HUES48 (cell line): ENCODE measurements at regions not wholly inside any gene's neighbourhood (a gene's known extent, or its start where the extent isn't known, plus 50 kb on each side); places are given as distances from the start of the nearest gene placed in this dataset.

ENCODE experiments used
- H3K27ac ChIP-seq: one replicate; pipeline ENCODE4 v1.7.0; 2013; ENCODE audit warnings: low read depth, low read length, inconsistent platforms
- H3K27me3 ChIP-seq: 2 replicates; pipeline ENCODE4 v1.6.1; 2013; ENCODE audit warnings: mild to moderate bottlenecking, low read length; ENCODE audit not compliant: control insufficient read depth, insufficient read depth
- H3K36me3 ChIP-seq: 2 replicates; pipeline ENCODE4 v1.6.1; 2013; ENCODE audit warnings: low read length; ENCODE audit not compliant: control insufficient read depth, insufficient read depth
- H3K4me1 ChIP-seq: 2 replicates; pipeline ENCODE4 v1.6.1; 2013; ENCODE audit warnings: mild to moderate bottlenecking, low read length; ENCODE audit not compliant: control insufficient read depth, insufficient read depth
- H3K4me3 ChIP-seq: 2 replicates; pipeline ENCODE4 v1.5.1; 2013; ENCODE audit warnings: mild to moderate bottlenecking, low read depth, low read length
- H3K9ac ChIP-seq: 2 replicates; pipeline ENCODE4 v1.6.1; 2013; ENCODE audit warnings: mild to moderate bottlenecking, low read depth, low read length, moderate library complexity
- H3K9me3 ChIP-seq: 2 replicates; pipeline ENCODE4 v1.6.1; 2013; ENCODE audit warnings: low read length; ENCODE audit not compliant: control insufficient read depth, insufficient read depth

GRCh38 chr4:14359991-14360390 is 642.3 kb upstream of the CPEB2 start:
- Histone ChIP-seq H3K27me3 (no peaks in the 10 kb centered on the region), H3K4me1 (0 out of 2 replicates have a peak, but pooled peaks cover 5% of the 10 kb centered on the region), H3K4me3 (no peak overlapping the region), H3K27ac (no peak overlapping the region), H3K9me3 (no peaks in the 10 kb centered on the region), H3K36me3 (no peaks in the 10 kb centered on the region), H3K9ac (no peak overlapping the region)

DNA sequence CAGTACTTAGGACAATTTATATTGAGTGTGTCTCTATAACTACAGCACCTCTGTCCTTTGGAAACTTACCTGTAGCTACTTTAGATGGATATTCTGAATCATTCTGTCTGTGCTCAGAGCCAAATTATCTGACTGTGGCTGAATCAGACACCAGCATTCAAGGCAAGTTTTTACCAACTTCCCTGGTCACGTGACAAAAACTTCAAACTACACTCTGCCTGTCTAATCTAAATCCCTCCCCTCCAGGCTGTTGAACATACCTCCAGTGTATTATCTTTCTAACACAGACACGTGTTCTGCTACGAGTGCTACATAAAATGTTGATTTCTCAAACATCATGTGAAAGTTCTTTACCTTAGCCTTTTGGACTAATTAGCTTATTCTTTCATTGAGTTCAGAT is 641.2 kb upstream of the CPEB2 start:
- Histone ChIP-seq H3K27me3 (no peaks in the 10 kb centered on the region), H3K4me1 (0 out of 2 replicates have a peak, but pooled peaks cover 8% of the 10 kb centered on the region), H3K4me3 (no peak overlapping the region), H3K27ac (no peak overlapping the region), H3K9ac (no peak overlapping the region), H3K9me3 (no peaks in the 10 kb centered on the region), H3K36me3 (no peaks in the 10 kb centered on the region)

DNA sequence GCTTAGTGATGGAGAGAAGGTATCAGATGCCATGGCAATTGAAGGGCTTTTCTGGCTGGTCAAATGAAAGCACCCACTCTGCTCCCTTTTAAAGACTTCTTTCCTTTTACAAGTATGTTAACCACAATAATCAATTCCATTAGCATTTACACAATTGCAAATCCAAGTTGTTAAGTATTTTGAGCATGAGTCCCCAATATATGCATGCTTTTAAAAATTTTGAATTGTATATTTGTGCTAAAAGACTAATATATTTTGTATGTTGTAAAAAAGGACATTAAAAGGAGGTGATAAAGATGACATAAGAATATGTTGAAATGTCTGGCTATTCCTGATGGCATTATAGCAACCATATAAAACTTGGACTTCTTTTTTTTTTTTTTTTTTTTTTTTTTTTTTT is 639.9 kb upstream of the CPEB2 start:
- Histone ChIP-seq H3K27me3 (no peaks in the 10 kb centered on the region), H3K9me3 (no peaks in the 10 kb centered on the region), H3K9ac (no peak overlapping the region), H3K27ac (no peak overlapping the region), H3K36me3 (no peaks in the 10 kb centered on the region), H3K4me1 (0 out of 2 replicates have a peak, but pooled peaks cover 8% of the 10 kb centered on the region), H3K4me3 (no peak overlapping the region)

DNA sequence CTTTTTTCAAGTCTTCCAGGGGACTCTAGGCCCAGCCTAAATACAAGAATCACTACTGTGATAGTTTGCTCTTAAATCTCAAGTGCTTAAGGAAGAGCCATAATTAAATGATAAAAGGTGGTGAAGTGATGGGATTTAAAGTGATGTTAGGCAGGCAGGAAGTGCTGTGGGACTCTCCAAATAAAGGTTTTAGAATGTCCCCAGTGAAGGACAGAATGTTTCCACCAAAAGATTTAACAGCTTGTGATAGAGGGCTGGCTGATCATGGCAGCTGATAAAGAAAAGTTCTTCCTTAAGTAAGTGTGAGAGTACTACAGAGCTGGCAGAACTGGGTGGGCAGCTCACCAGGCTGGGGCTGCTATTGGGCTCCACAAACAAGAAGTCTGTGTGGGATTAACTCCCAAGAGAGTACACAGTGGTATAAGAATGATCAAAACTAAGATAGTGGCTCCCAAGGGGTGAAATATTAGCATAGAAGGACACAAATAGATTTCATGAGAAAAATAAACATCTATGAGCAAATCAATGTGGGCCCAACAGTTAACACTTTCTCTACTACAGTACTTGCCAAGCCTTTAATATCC is 637.2 kb upstream of the CPEB2 start:
- H3K9ac ChIP-seq, result no peak overlapping the region
- no peak overlapping the region for H3K4me3 ChIP-seq
- no peak overlapping the region for H3K27ac ChIP-seq
- H3K9me3 ChIP-seq, result no peaks in the 10 kb centered on the region
- H3K27me3 ChIP-seq, result no peaks in the 10 kb centered on the region
- H3K36me3 ChIP-seq, result no peaks in the 10 kb centered on the region
- H3K4me1 ChIP-seq, result 0 out of 2 replicates have a peak, but pooled peaks cover 8% of the 10 kb centered on the region

GRCh38 chr4:14368391-14368790 is 633.9 kb upstream of the CPEB2 start:
- peaks cover 18% of the 10 kb centered on the region for H3K4me1 ChIP-seq
- no peaks in the 10 kb centered on the region for H3K36me3 ChIP-seq
- H3K9ac ChIP-seq, result no peak overlapping the region
- H3K9me3 ChIP-seq, result no peaks in the 10 kb centered on the region
- H3K4me3 ChIP-seq, result no peak overlapping the region
- H3K27ac ChIP-seq, result no peak overlapping the region
- H3K27me3 ChIP-seq, result no peaks in the 10 kb centered on the region

DNA sequence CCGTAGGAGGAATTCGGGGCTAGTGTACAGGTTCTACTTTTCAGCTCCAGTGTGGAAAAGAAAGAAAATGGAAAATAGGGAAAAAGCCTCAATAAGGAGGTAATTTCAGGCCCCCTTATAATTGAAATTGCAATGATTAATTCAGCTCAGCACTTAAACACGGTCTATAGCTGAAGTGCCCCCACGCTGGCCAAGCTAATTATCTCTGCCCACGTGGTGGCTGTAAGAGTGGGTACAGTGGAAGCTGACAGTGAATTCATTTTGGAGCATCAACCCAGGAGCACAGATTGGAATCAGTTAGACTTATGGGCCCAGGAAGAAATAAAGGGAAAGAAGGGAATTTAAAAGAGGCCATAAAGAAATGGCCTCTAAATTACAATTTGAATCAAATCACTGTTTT is 631.1 kb upstream of the CPEB2 start:
- Histone ChIP-seq H3K27ac (no peak overlapping the region), H3K9ac (no peak overlapping the region), H3K9me3 (no peaks in the 10 kb centered on the region), H3K36me3 (no peaks in the 10 kb centered on the region), H3K27me3 (no peaks in the 10 kb centered on the region), H3K4me3 (no peak overlapping the region), H3K4me1 (peaks cover 10% of the 10 kb centered on the region)

- no peaks in the 10 kb centered on the region for H3K9me3 ChIP-seq
- H3K4me3 ChIP-seq, result no peak overlapping the region
Measured at GRCh38 chr4:14375816-14376215, 626.5 kb upstream of the CPEB2 start.

DNA sequence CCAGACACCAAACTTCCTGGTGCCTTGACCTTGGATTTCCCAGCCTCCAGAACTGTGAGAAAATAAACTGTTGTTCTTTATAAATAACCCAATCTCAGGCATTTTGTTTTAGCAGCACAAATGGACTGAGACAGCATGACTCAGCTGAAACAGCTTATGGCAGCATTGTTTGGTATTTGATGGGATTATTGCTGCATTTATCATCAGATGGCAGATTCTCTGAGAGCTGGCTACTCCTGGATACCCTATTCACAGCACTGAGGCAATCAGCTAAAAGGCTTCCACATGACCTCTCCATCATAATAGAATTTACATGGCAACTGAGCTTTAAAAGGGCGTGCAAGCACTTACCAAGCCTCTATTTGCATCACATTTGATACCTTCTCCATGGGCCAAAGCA is 623.1 kb upstream of the CPEB2 start:
- no peaks in the 10 kb centered on the region for H3K27me3 ChIP-seq
- no peak overlapping the region for H3K27ac ChIP-seq
- no peaks in the 10 kb centered on the region for H3K9me3 ChIP-seq
- no peaks in the 10 kb centered on the region for H3K36me3 ChIP-seq
- no peak overlapping the region for H3K4me3 ChIP-seq
- no peak overlapping the region for H3K9ac ChIP-seq
- H3K4me1 ChIP-seq, result no peaks in the 10 kb centered on the region

More at GRCh38 chr4:14375816-14376215, 626.5 kb upstream of the CPEB2 start:
- Histone ChIP-seq H3K27me3 (no peaks in the 10 kb centered on the region), H3K27ac (no peak overlapping the region), H3K36me3 (no peaks in the 10 kb centered on the region), H3K4me1 (peaks cover 4% of the 10 kb centered on the region), H3K9ac (no peak overlapping the region)

GRCh38 chr4:14383652-14384051 is 618.6 kb upstream of the CPEB2 start:
- Histone ChIP-seq H3K4me1 (no peaks in the 10 kb centered on the region), H3K27ac (no peak overlapping the region)

GRCh38 chr4:14384824-14385223 is 617.5 kb upstream of the CPEB2 start:
- no peaks in the 10 kb centered on the region for H3K4me1 ChIP-seq
- H3K27me3 ChIP-seq, result no peaks in the 10 kb centered on the region
- H3K9ac ChIP-seq, result no peak overlapping the region
- no peak overlapping the region for H3K4me3 ChIP-seq
- no peaks in the 10 kb centered on the region for H3K36me3 ChIP-seq
- no peak overlapping the region for H3K27ac ChIP-seq
- H3K9me3 ChIP-seq, result no peaks in the 10 kb centered on the region

More at GRCh38 chr4:14383652-14384051, 618.6 kb upstream of the CPEB2 start:
- Histone ChIP-seq H3K36me3 (no peaks in the 10 kb centered on the region), H3K9ac (no peak overlapping the region), H3K27me3 (no peaks in the 10 kb centered on the region), H3K9me3 (no peaks in the 10 kb centered on the region), H3K4me3 (no peak overlapping the region)

DNA sequence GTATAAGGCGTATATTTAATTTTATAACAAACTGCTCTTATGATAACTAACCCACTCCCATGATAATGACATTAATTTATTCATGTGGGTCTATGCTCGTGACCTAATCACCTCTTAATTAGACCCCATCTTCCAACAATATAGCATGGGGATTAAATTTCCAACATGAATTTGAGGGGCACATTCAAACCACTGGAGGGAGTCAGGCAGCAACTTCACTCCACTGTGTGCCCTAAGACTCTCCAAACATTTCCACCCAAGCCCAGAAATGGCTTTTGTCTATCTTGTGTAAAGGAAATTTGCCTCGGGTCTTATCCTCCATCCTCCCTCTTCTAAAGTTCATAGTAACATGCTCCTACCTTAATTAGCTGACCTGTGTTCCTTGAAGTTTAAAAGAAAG is 616.1 kb upstream of the CPEB2 start:
- Histone ChIP-seq H3K4me1 (no peaks in the 10 kb centered on the region), H3K27ac (no peak overlapping the region), H3K36me3 (no peaks in the 10 kb centered on the region), H3K9ac (no peak overlapping the region), H3K9me3 (no peaks in the 10 kb centered on the region), H3K27me3 (no peaks in the 10 kb centered on the region), H3K4me3 (no peak overlapping the region)
